Suprapubic skin (tissue), 3 donors: ENCODE measurements at regions not wholly inside any gene's neighbourhood (a gene's known extent, or its start where the extent isn't known, plus 50 kb on each side); places are given as distances from the start of the nearest gene placed in this dataset.

Experiments
- POLR2A ChIP-seq, 2 donors: fragments of 450-650 bp; IDR thresholded peaks; one replicate each; pipeline ENCODE4 v1.6.1; 2017; ENCODE audit warnings: antibody characterized with exemption in 2 of 2, mild to moderate bottlenecking in 2 of 2, moderate library complexity in 2 of 2
- TF ChIP-seq, protein P1 (sequence below), 2 donors: fragments of 200-600 bp in 1 of 2; fragments of 450-650 bp in 1 of 2; sonication (generic) in 1 of 2; IDR thresholded peaks; one replicate each; pipeline ENCODE4 v1.5.1; 2016 to 2019; ENCODE audit warnings: antibody characterized with exemption in 2 of 2, mild to moderate bottlenecking in 1 of 2, moderate library complexity in 1 of 2

DNA sequence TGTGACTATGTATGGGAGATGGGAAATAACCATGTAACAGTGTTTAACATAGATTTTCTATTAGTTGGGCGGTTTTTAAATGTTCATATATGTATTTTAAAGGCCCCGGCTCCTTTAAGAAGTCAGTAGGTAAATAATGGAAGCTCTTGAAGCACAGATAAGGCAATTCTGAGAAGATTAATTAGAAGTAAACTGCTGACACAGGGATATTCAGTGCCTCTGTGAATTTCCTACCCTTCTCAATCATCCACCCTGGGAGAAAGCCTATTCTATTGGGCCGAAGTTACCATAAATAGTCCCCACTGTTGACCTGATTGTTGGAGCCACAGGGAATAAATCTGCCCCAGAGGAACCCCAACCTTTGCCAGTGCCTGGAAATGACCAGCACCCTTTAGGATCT is 56.8 kb upstream of the SIX3 start:
- no peak for TF ChIP-seq POLR2A (IDR thresholded peaks at IDR 0.05)
- TF ChIP-seq, protein P1, sequence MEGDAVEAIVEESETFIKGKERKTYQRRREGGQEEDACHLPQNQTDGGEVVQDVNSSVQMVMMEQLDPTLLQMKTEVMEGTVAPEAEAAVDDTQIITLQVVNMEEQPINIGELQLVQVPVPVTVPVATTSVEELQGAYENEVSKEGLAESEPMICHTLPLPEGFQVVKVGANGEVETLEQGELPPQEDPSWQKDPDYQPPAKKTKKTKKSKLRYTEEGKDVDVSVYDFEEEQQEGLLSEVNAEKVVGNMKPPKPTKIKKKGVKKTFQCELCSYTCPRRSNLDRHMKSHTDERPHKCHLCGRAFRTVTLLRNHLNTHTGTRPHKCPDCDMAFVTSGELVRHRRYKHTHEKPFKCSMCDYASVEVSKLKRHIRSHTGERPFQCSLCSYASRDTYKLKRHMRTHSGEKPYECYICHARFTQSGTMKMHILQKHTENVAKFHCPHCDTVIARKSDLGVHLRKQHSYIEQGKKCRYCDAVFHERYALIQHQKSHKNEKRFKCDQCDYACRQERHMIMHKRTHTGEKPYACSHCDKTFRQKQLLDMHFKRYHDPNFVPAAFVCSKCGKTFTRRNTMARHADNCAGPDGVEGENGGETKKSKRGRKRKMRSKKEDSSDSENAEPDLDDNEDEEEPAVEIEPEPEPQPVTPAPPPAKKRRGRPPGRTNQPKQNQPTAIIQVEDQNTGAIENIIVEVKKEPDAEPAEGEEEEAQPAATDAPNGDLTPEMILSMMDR (IDR thresholded peaks at IDR 0.05): no peak
